Superior temporal gyrus (tissue), 1 donor: ENCODE measurements at regions not wholly inside any gene's neighbourhood (a gene's known extent, or its start where the extent isn't known, plus 50 kb on each side); places are given as distances from the start of the nearest gene placed in this dataset.
"Not testable (repeated sequence)": the region's sequence is repeated elsewhere in the genome, so short reads cannot be mapped to it uniquely, and the experiment has no call there.

Experiments used
- DNase-seq: peaks from one replicate; pipeline ENCODE4 v3.0.0-alpha.2; 2016; ENCODE audit errors: extremely low spot score

DNA sequence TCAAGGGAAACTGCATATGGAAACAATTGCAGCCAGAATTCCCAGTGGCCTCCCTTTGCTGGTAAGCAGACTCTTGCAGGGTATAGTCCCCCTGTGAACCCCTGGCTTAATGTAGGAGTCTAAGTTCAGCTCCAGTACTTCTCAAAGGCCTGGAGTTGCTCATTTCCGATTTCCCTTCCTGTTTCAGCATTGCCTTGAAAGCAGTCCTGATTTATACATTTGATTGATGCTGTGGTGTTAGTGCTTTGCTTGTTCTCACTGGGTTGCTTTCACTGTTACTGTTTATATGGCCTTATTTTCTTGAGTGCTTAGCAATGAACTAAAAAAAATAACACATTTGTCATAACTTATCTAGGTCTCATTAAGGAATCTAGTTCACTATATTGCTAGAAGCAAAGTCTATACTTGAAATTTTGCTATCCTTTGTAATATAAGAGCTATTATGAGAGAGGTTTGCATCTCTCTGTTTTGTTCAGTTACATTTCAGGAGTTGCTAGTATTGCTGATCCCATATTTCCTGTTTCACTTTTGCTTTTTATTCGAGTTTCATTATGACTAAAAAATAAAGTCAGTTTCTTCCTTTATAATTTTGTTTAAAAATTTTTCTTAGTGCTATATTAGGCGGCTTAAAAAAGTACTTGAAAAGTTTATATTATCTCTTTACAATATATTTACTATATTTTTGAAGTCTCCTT, 122.4 kb upstream of the NMUR2 start:
- DNase-seq, result no peak

DNA sequence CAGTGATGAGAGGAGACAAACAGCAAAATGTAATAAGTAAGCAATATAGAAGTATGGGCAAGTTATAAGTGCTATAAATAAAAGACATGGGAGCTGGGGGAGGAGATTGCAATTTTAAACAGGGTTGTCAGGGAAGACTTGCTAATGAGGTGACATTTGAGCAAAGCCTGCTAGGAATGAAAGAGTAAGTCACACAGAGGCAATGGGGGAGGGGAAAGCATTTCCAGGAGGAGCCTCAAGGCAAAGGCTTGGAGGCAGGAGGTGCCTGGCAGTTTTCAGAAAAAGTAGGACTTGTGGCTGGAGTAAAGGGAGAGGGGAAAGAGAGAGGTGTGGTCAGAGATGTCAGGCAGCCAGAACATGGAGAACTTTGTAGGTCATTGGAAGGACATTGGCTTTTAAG, 124.4 kb upstream of the NMUR2 start:
- DNase-seq, result no peak

DNA sequence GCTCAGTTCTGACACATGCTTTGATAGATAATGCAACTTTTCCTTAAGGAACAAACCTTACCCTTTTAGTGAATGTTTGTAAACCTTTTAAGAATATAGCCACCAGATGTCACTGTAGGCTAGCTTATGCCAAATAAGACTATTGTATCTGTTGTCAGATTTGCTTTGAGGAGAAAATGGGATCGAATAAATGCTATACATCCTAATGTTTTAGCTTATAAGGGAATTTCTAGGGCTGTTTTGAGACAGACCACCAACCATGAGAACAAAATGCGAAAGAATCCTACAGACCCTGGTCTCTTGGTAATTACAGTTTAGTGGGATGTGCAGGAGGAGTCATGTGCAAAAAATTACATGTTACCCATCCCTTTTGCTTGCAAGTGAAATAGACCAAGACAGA, 127.6 kb upstream of the NMUR2 start:
- DNase-seq, result peak; percentile 96

DNA sequence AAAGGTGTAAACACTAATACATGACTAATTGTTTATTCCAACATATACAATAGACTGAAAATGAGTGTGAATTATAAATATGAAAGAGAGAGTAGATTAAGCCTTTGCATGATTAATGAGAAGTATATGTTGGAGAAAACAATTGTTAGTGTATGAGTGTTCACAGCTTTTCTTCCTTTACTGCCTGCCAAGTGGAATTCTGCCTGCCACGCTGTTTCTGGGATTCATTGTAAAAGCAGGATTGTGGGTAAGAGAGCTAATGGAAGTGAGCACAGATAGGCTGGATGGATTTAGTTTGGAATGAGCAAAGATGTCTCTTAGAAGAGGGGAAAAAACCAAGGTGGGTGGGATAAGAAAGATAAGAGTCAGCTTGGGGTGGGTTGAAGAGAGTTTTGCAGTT, 129.6 kb upstream of the NMUR2 start:
- DNase-seq, result no peak

DNA sequence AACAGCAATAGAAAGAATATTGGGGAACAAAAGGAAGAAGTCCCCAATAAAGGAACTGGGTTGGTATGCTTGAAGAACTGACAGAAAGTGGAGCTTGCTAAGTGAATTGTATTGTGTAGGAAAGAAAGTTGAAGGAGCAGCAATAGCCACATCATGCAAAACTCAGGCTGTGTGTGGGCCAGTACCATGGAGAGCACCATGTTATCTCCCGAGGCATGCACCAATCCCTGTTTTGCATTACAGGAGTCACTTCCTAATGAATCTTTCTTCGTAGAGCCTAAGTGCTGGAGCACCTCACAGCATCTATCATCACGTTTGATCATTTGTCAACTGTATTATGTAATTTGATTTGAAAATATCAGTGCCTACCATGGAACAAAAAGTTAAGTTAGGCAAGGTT, 137.7 kb upstream of the NMUR2 start:
- no peak for DNase-seq

DNA sequence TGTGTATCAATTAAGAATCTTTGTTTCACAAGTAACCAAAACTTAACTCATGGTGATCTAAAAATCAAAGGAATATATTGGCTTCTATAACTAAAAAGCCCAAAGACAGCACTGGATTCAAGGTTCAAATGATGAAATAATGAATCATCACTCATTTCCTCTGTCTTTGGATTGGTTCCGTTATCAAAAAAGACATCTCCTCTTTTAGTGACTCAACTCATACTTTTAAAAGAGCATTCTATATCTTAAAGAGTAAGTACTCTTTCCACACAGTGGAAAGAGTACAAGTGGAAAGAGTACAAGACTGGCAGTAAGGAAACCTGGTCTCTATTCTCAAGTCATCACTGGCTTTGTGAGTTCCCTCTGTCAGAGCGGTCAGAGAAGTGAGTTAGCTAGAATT, 141.4 kb upstream of the NMUR2 start:
- no peak for DNase-seq

DNA sequence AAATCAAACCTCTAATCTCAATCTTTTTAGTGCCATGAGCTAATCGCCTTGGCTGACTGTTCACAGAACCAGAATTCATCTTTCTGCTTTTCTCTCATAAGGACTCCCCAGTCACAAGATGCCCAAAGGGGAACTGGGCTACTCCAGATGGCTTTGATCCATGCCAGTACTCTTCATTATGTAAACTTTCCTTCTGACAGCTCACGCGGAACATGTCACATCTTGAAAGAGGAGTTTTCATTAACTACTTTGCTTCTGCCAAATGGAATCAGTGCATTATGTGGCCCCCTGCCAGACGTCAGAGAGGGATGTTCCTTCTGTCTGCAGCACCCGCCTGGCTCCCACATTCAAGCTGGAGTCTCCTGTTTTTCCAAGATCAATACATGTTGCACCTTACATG, 142.1 kb upstream of the NMUR2 start:
- no peak for DNase-seq

DNA sequence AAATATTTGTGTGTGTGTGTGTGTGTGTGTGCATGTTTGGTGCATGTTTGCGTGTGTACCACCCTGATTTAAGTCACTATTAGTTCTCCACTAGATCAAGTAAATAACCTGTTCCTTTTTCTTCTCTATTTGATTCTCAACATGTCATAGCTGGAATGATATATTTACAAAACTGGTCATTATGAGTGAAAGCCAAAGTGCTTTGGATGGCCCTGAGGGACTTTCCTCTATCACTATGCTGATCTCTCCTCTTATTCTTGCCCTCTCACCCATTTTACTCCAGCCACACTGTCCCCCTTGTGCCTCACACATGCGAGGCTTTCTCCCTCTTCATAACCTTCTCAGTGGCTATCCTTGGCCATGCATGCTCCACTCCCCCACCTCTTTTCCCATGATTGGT, 144.6 kb upstream of the NMUR2 start:
- no peak for DNase-seq

DNA sequence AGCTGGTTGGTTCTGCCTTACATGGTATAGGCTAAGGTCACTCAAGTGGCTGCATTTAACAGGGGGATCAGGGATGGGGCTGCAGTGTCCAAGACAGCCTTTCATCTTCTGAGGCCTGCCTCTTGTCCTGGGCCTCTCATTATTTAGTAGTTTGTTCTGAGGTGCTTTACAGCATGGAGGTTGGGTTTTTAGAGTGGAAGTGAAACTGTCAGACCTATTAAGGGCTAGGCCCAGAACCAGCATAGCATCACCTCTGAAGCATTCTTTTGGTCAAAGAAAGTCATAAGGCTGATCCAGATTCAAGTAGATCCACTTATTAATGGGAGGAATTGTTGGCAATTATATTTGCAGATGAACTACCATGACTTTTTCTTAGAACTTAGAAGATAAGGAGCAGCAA, 146.0 kb upstream of the NMUR2 start:
- DNase-seq, result no peak

DNA sequence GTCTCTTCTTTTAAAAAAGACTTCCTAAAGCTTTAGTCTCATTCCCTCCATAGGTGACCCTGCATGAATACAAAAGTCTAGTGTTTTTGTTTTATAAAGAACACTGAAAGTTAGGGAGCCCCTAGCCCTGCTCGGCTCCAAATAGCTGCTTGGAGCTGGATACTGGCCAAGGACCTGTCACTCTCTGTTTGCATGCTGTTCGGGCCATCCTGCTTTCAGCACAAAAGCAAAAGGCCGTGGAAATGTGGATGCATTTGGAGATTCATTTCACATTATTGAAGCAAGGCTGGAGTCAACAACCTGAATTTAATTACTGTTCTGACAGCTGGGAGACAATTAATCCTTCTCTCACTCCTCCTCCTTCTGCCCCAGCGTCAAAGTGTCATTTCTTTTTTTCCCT, 151.7 kb upstream of the NMUR2 start:
- DNase-seq, result no peak

DNA sequence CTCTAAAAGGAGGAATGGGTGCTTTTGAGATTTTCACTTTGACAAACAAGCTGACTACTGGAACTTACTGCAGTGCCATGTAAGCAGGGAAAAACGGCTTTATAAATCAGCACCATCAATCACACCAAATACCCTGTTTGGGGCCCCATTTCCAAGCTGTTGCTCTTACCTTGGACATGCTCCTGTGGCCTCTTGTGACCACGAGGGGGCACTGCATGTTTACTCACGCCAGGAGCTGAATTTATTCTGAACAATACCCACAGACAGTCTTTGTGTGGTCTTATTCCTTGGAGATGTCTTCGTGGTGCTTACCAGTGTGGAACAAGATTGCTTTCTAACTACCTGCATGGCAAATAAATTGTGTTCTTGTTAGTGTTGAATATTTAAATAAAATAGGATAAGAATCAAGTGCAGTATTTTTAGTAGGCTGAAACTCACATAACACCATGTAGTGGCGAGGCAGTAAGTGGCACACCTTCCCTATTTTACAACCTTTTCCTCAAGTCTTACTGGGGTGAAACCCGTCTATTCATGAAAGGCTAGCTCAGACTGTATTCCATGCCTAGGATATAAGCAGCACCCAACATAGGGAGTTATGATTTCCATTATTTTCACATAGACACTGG, 155.5 kb upstream of the NMUR2 start:
- DNase-seq, result peak; percentile 86

DNA sequence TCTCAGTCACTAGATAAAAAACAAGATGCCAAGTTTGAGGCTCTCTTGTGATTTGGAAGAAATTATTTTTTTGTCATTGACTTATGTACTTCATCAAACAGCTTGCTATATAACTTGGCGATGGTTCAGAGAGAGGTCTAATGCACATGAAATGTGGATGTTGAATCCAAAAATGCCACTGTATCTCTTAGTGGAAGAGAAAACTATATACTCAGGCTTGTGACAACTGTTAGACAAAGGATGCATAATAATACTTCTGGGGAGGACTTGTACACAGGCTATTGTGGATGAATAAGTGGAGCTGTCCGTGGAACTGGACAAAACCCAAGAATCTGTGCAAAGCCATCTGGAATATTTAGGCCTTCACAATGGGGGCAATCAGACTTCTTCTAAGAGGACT, 162.9 kb upstream of the NMUR2 start:
- DNase-seq, result peak; percentile 92

DNA sequence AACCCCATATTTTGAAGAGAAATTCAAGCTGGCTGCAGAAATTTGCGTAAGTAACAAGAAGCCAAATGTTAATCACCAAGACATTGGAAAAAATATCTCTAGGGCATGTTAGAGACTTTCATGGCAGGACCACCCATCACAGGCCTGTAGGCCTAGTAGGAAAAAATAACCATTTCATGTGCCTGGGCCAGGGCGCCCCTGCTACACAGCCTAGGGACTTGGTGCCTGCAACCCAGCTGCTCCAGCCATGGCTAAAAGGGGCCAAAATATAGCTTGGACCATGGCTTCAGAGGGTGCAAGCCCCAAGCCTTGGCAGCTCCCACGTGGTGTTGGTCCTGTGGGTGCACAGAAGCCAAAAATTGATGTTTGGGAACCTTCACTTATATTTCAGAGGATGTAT, 167.7 kb upstream of the NMUR2 start:
- DNase-seq, result no peak

DNA sequence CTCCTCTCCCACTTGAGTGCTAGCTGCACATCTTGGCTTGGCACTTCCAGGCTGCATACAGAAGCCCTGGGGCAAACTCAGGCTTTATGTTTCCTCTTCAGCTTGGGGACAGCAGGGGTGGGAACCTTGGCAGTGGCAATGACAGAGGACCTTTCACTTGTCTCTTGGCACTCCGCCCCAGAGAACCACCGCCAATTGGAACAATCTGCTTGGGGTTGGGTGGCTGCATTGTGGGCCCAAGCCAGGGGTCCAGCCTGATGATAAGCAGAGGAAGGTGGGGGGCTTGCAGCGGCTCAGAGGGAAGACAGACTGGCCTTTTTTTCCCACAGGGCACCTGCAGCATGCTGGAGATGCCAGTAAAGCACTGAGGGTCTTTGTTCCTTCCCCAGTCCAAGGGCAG, 179.0 kb upstream of the NMUR2 start:
- DNase-seq, result no peak

DNA sequence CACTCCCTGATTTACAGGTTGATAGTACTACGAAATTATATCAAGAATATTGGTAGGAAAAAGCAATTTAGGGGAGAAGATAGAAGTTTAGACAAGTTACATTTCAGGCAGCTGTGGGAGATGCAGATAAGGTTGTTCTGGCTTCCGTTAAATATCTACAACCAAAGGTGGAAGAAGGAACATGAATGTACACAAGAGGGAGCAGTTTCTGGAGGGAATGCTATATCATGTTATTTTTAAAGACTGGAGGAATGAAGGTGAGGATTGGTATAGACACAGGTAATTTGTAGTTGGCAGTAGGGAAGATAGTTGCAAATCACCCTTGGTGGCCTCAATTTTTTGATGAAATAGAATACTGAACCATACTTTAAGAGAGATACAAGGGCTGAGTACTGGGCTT, 187.3 kb upstream of the NMUR2 start:
- DNase-seq, result no peak

DNA sequence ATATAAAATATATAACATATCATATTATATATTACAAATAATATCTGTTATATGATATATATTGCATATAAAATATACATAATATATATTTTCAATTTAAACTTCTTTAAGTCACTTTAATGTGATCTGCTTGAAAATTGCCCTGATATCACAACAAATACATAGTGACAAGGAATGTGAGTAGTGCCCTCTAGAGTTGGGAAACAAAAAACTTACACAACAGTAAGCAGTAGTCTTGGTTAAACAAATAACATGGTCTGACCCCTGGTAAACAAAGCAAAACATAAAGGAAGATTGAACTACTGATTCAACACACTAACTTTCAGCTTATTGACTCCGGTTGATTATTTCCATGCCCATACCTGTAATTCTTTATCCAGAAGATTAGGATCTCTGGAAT, 188.3 kb upstream of the NMUR2 start:
- no peak for DNase-seq

DNA sequence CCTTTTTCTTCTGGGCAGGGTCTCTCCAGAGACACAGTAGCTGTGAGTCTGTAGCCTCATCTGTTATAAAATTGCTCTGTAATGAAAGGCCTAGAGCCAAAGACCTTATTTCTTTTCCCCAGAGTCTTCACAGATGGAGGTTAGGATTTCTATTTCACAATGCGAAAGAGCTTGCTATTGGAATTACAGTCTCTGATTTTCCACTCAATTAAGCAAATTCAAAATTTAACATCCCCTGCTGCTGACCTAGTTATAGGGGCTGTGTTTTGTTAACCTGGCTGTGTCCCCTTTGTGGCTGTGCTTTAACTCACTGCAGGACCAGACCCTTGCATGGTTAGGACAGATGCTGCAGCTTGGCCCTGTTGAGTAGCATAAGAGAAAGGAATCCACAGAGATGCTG, 190.3 kb upstream of the NMUR2 start:
- DNase-seq, result no peak

DNA sequence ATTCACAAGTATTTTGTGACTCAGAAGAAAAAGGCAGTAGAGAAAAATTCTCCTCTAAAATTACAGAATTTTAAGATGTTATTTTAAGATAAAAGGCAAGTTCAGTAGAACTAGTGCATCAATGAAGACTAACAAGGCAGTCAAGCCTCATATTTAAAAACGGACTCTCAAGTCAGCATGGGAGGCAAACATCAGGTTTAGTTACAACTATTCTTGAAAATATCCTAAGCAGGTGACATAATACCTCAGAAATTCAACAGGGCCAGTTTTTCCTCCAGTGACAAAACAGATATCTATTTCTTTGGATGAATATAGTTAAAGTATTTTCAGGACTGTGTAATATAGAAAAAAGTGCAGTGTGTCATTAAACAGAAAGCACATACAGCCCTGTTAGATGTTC, 194.0 kb upstream of the NMUR2 start:
- no peak for DNase-seq

DNA sequence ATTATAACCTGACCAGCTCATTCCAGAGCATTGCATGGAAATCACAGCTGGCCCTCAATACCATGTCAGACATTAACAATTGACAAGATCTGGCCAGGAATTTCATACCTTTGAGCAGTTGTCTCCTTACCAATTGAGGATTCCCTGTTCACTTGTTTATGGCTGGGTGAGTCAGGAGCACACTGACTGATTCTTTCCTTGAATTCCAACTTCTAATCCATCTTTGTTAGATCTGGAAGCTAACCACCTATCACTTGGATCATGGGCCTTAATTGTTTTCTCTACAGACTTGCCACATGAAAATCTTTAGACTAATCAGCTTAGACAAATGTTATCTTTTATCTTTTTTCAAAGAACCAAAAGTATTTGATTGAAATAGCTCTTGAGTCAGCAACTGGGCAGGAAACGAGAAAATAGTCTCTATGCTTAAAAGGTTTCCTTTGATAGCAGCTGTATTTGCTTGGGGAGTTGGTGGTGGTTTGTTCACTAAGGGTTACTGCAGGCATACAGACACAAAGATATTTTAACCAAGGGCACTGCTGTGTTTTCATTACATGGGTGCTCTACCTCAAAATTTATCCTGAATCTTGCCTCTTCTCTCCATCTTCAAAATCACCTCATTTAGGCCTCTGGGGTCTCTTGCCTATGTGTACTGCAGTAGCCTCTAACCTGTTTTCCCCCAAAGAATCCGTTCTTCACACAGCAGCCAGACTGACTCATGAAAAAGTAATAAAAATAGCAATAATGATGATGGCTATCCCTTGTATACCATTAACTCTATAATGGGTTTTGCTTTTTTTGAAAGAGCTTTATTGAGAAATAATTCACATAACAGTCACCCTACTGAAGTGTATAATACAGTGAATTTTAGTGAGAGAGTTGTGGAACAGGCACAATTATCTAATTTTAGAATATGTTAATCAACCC, 197.0 kb upstream of the NMUR2 start:
- no peak for DNase-seq

DNA sequence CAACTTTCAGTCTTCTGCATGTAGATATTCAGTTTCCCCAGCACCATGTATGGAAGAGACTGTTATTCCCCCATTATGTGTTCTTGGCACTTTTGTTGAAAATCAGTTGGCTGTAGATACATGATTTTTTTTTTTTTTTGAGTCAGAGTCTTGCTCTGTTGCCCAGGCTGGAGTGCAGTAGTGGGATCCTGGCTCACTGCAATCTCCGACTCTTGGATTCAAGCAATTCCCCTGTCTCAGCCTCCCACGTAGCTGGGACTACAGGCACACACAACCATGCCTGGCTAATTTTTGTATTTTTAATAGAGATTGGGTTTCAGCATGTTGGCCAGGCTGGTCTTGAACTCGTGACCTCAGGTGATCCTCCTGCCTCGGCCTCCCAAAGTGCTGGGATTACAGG, 201.0 kb upstream of the NMUR2 start:
- DNase-seq, result not testable (repeated sequence)

DNA sequence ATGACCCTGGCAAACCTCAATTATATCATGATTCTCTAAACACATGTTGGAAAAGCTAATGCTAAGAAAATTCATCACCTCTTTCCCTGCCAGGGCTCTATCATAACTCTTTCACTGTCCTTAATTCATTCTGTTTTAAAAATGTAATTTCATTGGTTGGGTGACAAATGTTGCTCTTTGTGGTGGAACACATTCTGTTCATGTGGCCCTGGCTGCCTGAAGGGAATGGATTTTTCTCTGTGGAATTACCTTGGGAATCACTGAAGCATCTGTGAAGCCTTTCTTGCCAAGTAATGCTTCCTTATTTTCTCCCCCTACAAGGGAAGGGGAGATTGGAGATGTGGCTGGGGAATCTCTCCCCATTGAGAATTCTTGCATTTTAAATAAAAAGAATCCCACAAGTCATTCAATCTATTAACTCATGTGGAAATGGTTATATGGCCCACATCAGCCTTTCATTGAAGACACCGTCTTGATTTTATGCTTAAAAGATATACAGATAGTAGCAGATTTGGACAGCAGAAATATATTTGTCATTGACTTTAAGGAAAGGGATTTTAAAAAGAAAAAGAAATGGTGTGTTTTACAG, 201.8 kb upstream of the NMUR2 start:
- DNase-seq, result no peak

DNA sequence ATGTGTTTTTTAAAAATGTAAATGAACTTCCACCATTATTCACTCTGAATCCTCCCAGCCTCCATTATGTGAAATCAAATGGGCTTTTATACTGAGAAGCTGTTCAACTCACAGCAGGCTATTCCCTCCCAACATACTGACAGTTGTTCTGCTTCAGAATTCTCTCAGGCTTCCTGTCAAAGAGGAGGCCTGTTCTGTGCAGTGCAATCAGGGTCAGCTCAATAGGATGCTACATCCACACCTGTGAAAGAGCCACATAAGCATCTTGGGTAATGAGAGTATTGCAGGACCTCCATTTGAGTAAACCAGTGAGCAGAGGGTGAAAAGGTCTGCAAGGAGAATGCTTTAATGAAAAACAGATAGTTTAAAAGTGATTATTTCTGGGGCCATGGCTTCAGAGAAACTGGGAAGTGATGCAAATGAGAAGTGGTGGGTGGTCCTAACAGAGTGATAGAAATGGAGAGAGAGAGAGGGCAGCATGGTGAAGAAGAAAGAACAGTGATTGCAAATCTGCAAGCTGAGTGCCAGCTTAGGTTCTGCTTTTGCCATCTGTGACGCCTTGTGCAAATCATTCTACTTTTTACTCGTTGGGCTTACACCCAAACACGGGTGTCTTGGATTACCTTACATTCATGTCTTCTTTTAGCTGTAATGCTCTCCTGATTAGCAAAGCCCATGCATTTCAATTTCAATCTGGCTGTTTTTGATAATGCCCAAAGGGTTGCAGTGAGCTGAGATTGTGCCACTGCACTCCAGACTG, 202.5 kb upstream of the NMUR2 start:
- DNase-seq, result no peak
